HEK293 (cell line): ENCODE measurements at regions not wholly inside any gene's neighbourhood (a gene's known extent, or its start where the extent isn't known, plus 50 kb on each side); places are given as distances from the start of the nearest gene placed in this dataset.

Experiments
- ZBTB7A ChIP-seq: fragments of 450-650 bp; formaldehyde crosslinking; IDR thresholded peaks from 2 replicates; pipeline ENCODE4 v1.5.1; 2016; ENCODE audit warnings: low read depth, missing biosample characterization, missing genetic modification characterization
- ZNF138 ChIP-seq: fragments of 450-650 bp; formaldehyde crosslinking; IDR thresholded peaks from 2 replicates; pipeline ENCODE4 v1.5.1; 2016; ENCODE audit warnings: missing biosample characterization, missing genetic modification characterization, borderline replicate concordance
- ZNF324 ChIP-seq: fragments of 450-650 bp; formaldehyde crosslinking; IDR thresholded peaks from 2 replicates; pipeline ENCODE4 v1.5.1; 2016; ENCODE audit warnings: missing biosample characterization, missing genetic modification characterization
- ZNF76 ChIP-seq: fragments of 450-650 bp; formaldehyde crosslinking; IDR thresholded peaks from 2 replicates; pipeline ENCODE4; 2016; ENCODE audit warnings: low read depth, missing biosample characterization, missing genetic modification characterization, borderline replicate concordance
- TF ChIP-seq, protein P1 (sequence below): fragments of 450-650 bp; formaldehyde crosslinking; IDR thresholded peaks from 2 replicates; pipeline ENCODE4 v1.5.1; 2016; ENCODE audit warnings: missing biosample characterization, missing genetic modification characterization
- TF ChIP-seq, protein P2 (sequence below): fragments of 450-650 bp; formaldehyde crosslinking; IDR thresholded peaks from 2 replicates; pipeline ENCODE4 v1.5.1; 2016; ENCODE audit warnings: missing biosample characterization, missing genetic modification characterization
- TF ChIP-seq, protein P3 (sequence below): fragments of 450-650 bp; formaldehyde crosslinking; IDR thresholded peaks from 2 replicates; pipeline ENCODE4 v1.5.1; 2016; ENCODE audit warnings: missing biosample characterization, missing genetic modification characterization
- TF ChIP-seq, protein P4 (sequence below): fragments of 450-650 bp; formaldehyde crosslinking; IDR thresholded peaks from 2 replicates; pipeline ENCODE4 v1.5.1; 2016; ENCODE audit warnings: missing biosample characterization, missing genetic modification characterization

DNA sequence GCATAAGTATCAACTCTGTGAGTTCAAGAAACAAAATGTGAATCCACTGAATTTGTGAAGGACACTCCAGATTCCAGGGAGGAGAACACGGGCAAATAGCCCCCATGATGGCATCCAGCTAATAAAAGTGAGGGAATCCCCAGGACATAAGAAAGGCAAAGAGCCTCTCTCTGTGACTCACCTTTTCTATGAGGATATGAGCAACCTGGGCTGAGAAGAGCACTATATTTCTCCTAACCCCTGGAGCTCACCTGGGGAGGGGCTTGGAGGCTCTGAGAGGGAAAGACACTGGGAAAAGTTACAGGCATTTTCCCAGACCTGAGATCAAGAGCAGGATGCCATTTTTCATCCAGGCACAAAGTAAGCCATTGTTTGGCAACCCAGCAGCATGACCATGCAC, 1298.8 kb downstream of the PLA2G4A start:
- TF ChIP-seq, protein P1, sequence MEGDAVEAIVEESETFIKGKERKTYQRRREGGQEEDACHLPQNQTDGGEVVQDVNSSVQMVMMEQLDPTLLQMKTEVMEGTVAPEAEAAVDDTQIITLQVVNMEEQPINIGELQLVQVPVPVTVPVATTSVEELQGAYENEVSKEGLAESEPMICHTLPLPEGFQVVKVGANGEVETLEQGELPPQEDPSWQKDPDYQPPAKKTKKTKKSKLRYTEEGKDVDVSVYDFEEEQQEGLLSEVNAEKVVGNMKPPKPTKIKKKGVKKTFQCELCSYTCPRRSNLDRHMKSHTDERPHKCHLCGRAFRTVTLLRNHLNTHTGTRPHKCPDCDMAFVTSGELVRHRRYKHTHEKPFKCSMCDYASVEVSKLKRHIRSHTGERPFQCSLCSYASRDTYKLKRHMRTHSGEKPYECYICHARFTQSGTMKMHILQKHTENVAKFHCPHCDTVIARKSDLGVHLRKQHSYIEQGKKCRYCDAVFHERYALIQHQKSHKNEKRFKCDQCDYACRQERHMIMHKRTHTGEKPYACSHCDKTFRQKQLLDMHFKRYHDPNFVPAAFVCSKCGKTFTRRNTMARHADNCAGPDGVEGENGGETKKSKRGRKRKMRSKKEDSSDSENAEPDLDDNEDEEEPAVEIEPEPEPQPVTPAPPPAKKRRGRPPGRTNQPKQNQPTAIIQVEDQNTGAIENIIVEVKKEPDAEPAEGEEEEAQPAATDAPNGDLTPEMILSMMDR (tag by site-specific recombination): no peak
- TF ChIP-seq, protein P2, sequence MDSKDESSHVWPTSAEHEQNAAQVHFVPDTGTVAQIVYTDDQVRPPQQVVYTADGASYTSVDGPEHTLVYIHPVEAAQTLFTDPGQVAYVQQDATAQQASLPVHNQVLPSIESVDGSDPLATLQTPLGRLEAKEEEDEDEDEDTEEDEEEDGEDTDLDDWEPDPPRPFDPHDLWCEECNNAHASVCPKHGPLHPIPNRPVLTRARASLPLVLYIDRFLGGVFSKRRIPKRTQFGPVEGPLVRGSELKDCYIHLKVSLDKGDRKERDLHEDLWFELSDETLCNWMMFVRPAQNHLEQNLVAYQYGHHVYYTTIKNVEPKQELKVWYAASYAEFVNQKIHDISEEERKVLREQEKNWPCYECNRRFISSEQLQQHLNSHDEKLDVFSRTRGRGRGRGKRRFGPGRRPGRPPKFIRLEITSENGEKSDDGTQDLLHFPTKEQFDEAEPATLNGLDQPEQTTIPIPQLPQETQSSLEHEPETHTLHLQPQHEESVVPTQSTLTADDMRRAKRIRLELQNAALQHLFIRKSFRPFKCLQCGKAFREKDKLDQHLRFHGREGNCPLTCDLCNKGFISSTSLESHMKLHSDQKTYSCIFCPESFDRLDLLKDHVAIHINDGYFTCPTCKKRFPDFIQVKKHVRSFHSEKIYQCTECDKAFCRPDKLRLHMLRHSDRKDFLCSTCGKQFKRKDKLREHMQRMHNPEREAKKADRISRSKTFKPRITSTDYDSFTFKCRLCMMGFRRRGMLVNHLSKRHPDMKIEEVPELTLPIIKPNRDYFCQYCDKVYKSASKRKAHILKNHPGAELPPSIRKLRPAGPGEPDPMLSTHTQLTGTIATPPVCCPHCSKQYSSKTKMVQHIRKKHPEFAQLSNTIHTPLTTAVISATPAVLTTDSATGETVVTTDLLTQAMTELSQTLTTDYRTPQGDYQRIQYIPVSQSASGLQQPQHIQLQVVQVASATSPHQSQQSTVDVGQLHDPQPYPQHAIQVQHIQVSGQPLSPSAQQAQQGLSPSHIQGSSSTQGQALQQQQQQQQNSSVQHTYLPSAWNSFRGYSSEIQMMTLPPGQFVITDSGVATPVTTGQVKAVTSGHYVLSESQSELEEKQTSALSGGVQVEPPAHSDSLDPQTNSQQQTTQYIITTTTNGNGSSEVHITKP: no peak
- TF ChIP-seq, protein P3, sequence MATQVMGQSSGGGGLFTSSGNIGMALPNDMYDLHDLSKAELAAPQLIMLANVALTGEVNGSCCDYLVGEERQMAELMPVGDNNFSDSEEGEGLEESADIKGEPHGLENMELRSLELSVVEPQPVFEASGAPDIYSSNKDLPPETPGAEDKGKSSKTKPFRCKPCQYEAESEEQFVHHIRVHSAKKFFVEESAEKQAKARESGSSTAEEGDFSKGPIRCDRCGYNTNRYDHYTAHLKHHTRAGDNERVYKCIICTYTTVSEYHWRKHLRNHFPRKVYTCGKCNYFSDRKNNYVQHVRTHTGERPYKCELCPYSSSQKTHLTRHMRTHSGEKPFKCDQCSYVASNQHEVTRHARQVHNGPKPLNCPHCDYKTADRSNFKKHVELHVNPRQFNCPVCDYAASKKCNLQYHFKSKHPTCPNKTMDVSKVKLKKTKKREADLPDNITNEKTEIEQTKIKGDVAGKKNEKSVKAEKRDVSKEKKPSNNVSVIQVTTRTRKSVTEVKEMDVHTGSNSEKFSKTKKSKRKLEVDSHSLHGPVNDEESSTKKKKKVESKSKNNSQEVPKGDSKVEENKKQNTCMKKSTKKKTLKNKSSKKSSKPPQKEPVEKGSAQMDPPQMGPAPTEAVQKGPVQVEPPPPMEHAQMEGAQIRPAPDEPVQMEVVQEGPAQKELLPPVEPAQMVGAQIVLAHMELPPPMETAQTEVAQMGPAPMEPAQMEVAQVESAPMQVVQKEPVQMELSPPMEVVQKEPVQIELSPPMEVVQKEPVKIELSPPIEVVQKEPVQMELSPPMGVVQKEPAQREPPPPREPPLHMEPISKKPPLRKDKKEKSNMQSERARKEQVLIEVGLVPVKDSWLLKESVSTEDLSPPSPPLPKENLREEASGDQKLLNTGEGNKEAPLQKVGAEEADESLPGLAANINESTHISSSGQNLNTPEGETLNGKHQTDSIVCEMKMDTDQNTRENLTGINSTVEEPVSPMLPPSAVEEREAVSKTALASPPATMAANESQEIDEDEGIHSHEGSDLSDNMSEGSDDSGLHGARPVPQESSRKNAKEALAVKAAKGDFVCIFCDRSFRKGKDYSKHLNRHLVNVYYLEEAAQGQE (tag by site-specific recombination): no peak
- TF ChIP-seq ZNF324 (tag by site-specific recombination): no peak
- TF ChIP-seq ZBTB7A: no peak
- TF ChIP-seq ZNF76 (tag by site-specific recombination): no peak
- no peak for TF ChIP-seq ZNF138 (tag by site-specific recombination)
- TF ChIP-seq, protein P4, sequence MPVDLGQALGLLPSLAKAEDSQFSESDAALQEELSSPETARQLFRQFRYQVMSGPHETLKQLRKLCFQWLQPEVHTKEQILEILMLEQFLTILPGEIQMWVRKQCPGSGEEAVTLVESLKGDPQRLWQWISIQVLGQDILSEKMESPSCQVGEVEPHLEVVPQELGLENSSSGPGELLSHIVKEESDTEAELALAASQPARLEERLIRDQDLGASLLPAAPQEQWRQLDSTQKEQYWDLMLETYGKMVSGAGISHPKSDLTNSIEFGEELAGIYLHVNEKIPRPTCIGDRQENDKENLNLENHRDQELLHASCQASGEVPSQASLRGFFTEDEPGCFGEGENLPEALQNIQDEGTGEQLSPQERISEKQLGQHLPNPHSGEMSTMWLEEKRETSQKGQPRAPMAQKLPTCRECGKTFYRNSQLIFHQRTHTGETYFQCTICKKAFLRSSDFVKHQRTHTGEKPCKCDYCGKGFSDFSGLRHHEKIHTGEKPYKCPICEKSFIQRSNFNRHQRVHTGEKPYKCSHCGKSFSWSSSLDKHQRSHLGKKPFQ (tag by site-specific recombination): no peak
